Heart left ventricle (tissue), 13 donors: ENCODE measurements at regions not wholly inside any gene's neighbourhood (a gene's known extent, or its start where the extent isn't known, plus 50 kb on each side); places are given as distances from the start of the nearest gene placed in this dataset.

Experiments
- CTCF ChIP-seq, 12 donors: fragments of 200-600 bp; sonication (generic) in 4 of 12; IDR thresholded peaks; one replicate each; pipeline versions ENCODE4 v1.5.0 to v1.8.0; 2018 to 2022; ENCODE audit warnings: antibody characterized with exemption in 12 of 12, mild to moderate bottlenecking in 5 of 12
- POLR2A ChIP-seq, 2 donors: fragments of 450-650 bp; IDR thresholded peaks; one replicate each; pipeline ENCODE4 v1.6.1; 2017; ENCODE audit warnings: antibody characterized with exemption in 2 of 2, mild to moderate bottlenecking in 2 of 2, moderate library complexity in 2 of 2
- donor health status: ischemic (EF 13 %, LVEDD 7.1; RV severe dilation, severe dysfunction).
- donor health status: DM: no; HTN: yes; CAD: no.
- donor health status: DM: no; HTN: no; CAD: no.
- donor health status: ischemic (EF 25% LVEDD 6.9; RV normal size, moderate dysfunction).
- donor health status: ischemic (EF 25% LVEDD 5.7; RV mildly dilated, moderate dysfunction).
- donor health status: ischemic (EF 35%, LVEDD 5.7; RV mildly dilated, moderate dysfunction).
- donor health status: nonischemic (EF 11% LVEDD 7.7; RV severe dilation, severe dysfunction).
- donor health status: DM: yes; HTN: yes; CAD: no.
- donor health status: PGD.
- donor health status: ischemic (EF 29% LVEDD 5.4; RV normal size, mild dysfunction).
- donor health status: nonischemic (EF 23%, LVEDD 6.1; RV moderate dilation, normal function).

DNA sequence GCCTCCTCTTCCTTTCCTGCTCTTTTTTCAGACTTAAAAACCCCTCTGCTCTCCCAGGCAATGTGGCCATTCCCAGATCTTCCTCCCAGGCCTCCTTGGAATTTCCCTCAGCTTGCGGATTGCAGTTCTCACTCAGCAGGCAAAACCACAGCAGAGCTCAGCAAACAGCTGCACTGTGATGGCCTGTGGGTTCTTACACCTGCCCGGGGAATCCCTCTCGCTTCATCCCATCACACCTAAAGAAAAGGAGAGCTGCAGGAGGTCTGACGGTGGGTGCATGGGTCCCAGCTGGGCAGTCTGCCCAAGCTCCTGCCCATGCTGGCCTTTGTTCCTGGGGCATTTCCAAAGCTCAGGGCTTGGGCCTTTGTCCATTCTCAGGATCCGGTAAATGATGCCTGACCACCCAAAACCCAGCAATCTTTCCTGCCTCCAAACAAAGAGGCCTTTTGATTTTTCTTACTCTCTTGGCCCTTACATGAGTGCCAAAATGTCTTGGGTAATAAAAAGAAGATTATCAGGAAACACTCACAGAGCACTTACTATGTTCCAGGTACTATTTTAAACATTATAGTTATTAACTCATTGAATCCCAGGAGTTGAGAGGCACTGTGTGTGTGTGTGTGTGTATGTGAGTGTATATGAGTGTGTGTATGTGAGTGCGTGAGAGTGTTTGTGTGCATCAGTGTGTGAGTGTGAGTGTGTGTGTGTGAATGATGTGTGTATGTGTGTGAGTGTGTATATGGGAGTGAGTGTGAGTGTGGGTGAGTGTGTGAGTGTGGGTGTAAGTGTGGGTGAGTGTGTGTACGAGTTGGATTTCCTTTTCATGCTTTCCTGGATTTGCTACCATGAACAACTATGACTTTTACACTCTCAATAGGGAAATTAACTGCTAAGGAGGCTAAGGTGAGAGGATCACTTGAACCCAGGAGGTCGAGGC, 64.5 kb upstream of the PODXL start:
- no peak for TF ChIP-seq POLR2A (IDR thresholded peaks at IDR 0.05)
- no peak for TF ChIP-seq CTCF (IDR thresholded peaks at IDR 0.05)
